HG02840 (cell line): ENCODE measurements at regions not wholly inside any gene's neighbourhood (a gene's known extent, or its start where the extent isn't known, plus 50 kb on each side); places are given as distances from the start of the nearest gene placed in this dataset.

Experiments used
- ATAC-seq: cut with Tn5 transposase; IDR thresholded peaks from one replicate; pipeline ENCODE4 v1.9.1; 2021; ENCODE audit warnings: mild to moderate bottlenecking, moderate library complexity, moderate number of reproducible peaks; ENCODE audit not compliant: unreplicated experiment, low FRiP score

DNA sequence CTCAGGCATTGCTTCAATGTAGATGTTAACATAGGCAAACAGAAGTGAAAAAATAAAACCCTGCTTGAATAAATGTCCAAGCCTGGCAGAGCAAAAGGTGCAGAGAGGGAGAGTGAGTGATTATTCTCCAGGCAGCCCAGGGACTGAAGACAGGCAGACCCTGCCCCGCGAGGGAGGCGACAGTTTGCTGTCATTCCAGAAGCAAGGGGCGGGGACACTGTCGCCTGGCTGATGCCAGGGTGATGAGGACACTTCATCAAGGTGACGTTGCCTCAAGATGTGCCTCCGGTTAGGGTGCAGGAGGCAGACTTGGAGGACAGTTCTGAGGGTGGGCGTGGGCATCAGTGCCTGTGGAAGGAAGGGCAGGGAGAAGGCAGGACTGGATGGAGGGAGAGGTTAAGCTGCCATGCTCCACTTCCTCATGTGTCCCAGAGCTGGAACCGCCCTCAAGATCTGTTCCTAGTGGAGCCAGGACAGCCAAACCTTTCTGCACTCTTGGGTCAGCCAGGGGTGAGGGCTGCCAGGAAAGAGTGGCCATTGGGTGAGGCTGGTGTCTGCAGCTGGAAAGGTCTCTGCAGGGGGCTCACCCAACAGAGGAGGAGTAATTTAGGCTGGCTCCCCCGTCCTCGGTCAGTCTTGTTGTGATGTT lies 560.5 kb upstream of the MKI67 start:
- no peak for ATAC-seq

DNA sequence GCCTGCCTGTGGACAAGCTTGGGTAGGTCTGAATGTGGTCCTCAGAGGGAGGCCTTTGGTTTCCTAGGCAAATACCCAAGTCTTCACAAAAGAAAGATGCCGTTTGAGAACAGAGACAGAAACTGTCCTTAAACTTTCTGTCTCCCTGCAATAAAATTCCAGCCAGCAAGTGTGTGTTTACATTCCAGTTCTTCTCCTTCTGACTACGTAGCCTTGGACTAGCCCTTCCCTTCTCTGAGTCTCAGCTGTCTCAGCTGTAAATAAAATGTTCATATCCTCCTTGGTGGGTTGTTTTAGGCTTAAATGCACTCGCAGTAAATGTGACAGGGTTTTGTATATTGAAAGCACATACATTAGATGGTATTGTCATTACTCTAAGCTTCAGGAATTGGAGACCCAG lies 561.2 kb upstream of the MKI67 start:
- no peak for ATAC-seq

DNA sequence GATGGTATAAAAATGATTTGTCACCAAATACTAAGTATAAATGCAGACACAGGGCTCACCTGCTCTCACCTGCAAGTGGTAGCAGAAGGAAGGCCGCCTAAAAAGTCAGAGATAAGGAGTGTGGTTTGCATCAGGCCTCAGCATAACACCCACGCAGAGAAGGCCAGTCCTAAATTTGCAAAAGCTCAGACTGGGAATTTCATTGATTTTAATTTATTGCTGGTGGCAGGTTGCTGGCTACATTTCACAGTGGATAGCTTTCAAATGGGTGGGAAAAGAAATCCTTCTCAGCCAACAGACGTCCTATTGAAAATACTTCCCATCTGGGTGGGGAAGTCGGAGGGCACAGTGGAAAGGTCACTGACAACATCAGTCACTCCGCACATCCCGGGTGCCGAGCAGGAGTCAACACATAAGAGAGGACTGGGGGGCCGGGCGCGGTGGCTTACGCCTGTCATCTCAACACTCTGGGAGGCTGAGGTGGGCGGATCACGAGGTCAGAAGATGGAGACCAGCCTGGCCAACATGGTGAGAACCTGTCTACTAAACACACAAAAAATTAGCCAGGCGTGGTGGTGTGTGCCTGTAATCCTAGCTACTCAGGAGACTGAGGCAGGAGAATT lies 561.8 kb upstream of the MKI67 start:
- no peak for ATAC-seq

DNA sequence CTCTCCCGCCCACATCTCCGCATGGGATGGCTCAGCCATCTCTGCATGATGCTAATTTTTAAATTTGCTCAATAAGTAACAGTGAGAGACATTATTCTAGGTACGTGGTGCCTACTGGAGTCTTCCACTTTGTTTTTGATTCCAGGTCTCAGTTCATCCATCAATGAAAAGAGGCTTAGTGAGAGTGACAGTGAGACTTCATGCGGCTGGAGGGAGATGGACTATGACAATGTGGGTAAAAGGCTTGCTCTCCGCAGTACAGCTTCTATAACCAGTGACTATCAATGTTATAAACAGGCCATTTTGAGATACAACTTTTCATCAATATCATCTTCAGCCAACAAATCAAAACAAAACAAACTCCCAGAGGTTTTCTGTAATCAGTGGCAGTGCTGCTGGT lies 563.4 kb upstream of the MKI67 start:
- no peak for ATAC-seq

DNA sequence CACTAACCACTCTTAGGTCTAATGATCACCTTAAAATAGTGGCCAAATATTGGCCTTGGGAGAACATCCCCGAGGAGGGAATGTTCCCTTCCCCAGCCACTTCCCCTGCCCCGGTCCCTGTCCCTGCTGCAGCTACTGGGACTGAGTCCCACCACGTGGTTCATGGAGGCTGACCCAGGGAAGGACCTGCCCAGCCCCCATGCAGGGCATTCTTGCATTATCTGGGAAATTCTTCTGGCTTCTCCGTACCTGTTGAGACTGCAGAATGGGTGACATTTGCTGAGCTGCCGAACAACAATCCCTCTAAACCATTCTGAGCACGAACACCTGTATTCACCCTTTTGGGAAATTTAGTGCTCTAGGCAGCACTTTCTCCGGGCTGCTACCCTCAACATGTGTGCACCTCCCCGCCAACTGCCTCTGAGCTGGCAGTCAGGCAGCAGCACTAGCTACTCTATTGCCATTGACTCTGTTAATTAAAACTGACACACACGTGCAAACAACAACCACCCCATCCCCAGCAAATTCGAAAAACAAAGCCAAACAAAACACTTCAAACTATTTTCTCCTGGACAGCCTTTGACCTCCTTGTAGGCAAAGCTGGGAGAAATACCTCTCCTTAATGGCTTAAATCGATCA lies 567.4 kb upstream of the MKI67 start:
- no peak for ATAC-seq

DNA sequence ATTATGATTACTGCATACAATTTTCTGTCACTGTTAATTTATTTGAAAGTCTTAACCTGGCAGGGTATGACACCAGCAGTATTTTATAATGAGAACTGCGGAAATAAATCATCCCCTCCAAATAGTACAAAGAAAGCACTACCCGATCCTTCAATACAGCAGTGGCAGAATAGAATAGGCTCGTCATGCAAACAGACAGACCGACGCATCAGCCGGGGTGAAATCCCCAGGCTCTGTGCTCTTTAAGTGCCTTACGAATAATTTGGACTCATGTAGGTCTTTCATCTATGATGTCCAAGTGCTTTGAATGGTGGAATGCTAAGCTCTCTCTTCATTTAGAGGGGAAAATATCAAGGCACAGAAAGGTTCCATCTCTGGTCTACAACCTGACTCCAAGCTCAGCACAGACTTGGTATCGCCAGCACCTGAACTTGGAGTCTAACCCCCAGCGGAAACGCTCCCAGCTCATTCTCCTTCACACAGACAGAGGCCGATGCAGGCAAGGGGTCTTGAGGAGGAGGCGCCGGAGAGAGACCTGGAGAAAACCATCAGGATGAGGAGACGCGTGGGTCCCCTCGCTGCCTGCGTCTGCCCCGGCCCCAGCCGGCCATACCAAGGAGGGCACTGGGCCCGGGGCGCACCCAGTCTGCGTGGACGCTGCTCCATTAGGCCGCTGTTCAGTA lies 568.1 kb upstream of the MKI67 start:
- ATAC-seq: no peak

DNA sequence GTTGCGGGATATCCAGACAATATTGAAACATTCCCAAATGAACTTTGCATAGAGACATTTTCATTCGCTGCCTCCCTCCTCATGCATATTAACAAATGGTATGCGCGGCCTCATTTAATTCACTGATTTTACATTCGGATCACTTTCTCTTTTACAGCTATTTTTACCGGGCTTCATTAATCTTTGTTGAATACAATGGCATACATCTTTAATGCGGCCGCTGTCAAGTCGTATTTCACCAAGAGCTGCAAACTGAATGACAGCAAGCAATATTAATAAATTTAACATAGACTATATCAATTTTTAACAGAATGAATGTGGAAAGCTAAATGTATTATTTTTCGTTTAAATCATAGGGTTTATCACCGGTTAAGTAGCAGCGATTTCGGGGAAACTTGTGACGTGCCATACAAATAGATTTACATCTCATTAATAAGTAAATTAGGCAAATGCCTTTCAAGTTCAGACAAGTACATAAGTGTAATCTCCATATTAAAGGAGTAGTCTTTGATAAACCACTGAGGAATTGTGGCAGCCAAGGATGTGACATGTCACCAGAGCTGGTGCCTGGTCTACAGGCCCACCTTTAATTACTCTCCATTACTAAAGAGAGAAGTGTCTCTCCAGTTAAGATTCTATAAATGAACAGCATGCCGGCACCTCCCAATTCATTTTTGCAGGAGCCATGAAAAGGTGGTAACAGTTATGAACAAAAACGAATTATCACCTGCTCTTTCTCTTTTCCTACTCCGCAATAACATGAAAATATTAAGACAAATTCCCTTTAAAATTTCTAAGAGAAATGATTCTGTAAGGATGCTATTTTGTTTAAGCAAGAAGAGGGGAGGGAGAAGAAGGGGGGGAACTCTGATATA lies 568.9 kb upstream of the MKI67 start:
- no peak for ATAC-seq

DNA sequence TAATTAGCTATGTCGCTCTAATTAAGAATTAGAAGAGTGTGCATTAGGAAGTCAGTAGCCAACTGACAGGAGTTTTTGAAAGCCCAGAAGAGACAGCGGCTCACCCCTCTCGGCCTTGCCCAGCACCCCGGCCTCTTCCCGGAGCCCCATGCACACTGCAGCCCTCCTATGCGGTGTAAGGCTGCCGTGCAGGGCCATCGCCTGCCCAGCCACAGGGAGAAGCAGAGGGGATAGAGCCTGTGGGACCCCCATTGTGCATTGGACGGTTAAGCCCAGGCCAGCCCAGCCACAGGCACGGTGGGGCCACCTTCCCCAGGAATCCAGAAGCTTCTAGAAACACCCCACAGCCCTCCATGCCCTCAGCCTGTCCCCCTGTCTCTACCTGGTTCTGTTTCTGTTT lies 569.7 kb upstream of the MKI67 start:
- no peak for ATAC-seq

DNA sequence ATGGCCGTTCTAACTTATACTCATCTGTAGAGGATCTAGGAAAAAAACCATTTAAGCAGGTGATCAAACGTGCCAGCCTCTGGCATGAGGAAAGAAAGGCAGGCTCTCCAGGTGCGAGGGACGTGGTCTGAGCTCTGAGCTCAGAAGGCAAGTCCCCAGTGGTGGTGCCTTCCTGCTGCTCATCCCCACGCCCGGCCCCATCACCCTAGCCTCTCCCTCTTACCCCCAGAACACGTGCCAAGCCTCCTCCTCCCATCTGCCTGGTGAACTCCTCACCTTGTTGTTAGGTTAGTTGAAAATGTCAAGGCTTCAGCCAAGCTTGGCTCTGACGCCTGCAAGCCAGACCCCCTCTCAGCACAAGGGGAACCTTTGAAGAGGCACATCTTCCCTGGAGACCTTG lies 571.2 kb upstream of the MKI67 start:
- no peak for ATAC-seq

DNA sequence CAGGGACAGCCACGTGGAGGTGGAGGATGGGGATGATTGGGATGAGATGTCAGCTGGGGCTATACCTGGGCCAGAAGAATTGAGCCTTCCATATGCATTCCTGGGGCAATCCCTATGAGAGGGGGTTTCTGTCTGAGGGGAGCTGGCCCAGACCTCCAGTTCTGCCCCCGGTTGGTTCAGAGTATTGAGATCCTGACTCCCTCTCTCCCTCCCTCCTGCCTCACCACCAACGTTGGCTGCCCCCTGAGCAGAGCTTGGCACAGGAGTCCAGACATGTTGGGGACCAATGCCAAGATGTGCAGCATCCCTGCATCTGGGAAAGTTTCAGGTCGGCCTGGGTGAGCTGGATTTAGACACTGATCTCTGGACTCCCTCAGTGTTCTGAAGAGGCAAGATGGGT lies 575.2 kb upstream of the MKI67 start:
- ATAC-seq: no peak

DNA sequence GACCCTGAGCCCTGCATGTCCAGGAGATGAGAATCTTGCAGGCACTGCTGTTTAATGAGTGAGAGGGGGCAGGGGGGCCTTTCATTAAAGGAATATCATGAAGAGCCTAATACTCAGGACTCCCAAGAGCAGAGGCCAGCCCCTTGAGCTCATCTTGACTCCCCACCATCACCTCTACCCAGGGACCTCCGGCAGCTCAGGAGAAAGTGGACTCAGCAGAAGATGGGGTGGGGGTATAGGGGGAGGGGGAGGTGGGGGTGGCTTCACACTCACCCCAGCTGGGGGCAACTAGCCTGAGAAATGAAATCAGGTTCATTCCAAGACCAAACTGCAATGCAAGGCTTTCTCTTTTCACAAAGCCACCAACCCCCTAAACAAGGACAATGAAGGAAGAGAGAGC lies 575.6 kb upstream of the MKI67 start:
- no peak for ATAC-seq

DNA sequence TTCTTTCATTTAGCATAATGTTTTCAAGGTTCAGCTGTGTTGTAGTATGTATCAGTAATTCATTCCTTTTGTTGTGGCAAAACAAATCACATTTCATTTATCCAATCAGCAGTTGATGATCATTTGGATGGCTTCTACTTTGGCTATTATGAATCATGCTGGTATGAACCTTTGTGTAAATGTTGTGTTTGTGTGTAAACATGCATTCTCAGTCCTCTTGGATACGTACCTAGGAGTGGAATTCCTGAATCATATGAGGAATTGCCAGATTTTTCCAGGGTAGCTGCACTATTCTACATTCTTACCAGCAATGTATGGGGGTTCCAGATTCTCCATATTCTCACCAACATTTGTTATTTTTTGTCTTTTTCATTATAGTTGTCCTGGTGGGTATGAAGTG lies 578.5 kb upstream of the MKI67 start:
- ATAC-seq: no peak

DNA sequence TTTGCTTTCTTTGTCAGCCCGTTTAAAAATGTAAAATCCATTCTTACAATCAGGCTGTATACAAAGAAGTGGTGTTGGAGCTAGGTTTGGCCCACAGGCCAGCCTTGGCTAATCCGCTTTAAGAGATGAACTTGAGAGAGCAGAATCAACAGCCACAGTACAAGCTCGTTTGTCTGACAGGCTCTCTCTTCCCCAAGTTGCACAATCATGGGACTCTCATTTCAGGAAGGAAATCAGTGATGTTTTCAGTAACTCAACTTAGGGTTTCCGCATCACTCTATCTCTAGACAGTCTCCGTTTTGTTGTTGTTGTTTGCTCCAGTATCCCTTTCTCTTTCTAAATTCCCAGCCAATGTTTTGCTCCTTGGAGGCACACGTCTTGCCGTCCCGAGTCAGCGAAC lies 582.0 kb upstream of the MKI67 start:
- ATAC-seq: no peak

DNA sequence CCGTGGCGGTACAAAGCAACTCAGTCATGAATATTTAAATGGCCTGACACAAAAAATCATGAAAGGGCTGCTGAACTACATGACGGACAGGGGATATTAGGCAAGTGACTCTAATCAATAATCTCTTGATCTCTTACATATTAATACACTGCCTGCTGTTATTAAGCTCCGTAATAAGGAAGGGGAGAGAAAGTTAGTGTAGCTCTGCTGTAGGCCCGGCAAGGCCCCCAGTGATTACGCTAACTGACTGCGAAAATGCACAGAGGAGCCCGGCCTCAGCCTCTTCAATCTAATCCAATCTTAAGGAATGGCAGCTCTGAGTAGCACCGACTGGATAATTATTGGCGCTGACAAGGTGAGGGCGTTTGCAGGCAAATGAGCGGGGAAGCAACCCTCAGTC lies 583.5 kb upstream of the MKI67 start:
- ATAC-seq: no peak

DNA sequence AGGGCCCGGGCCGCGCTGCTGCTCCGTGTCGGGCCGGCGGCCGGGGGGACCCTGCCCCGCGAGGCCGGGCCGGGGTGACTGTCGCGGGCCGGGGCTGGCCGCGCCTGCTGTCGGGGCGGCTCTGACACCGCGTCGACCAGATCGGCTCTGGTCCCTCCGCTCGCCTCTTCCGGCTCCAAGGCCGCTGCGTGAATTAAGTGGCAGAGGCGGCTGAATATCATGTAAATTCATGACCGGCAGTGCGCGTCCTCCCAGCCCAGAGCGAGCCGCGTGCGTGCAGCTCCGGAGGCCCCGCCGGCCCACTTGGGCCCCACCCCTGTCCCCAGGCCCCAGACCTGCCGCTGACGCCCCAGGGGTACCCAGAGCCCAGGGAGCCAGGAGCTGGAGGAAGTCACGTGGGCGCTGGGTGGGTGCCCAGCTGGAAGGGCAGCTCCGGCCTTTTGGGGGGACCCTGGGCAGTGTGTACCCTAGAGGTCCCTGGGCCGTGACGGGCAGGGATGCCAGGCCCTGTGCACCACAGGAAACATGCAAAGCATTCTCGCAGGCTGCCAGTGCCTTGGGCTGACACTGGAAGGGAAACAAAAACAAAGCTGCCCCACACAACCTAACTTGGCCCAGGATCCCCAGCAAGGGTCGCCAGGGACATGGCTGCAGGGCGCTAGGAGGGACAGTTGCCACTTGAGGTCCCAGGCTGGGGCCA lies 584.0 kb upstream of the MKI67 start:
- ATAC-seq: no peak

DNA sequence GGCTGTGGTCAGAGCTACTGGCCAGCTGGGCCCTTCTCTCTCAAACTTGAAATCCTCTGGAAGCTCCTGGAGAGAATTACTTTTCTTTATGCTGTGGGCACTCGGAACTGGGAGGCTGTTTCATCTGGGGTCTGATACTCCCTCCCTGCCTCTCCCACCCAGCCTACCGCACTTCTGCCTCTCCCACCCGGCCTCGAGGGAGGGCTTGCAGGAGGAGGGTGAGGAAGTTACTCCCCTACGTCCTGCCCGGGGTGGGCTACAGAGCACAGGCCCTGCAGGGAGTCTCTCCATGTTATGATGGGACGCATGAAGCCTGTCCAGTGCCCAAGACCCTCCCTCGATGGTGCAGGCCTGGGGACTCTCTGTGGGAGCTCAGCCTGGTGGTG lies 584.6 kb upstream of the MKI67 start:
- no peak for ATAC-seq

DNA sequence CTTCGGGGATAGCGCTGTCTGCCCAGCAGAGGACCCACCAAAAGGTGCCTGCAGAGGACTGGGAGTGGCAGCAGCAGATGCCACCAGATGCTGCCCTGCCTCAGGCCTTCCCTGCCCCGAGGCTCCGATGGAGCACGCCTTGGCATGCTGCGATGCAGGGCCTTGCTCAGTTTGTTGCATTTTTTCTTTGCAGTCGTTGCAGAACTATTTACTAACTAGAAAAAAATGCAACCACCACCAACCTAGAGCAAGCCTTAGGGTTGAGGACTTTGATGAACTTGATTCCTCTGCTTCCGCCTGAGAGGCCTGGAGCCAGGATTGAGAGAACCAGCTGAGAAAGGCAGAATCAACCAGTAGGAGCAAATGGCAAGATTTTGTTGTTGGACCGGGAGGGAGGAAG lies 585.6 kb upstream of the MKI67 start:
- no peak for ATAC-seq

DNA sequence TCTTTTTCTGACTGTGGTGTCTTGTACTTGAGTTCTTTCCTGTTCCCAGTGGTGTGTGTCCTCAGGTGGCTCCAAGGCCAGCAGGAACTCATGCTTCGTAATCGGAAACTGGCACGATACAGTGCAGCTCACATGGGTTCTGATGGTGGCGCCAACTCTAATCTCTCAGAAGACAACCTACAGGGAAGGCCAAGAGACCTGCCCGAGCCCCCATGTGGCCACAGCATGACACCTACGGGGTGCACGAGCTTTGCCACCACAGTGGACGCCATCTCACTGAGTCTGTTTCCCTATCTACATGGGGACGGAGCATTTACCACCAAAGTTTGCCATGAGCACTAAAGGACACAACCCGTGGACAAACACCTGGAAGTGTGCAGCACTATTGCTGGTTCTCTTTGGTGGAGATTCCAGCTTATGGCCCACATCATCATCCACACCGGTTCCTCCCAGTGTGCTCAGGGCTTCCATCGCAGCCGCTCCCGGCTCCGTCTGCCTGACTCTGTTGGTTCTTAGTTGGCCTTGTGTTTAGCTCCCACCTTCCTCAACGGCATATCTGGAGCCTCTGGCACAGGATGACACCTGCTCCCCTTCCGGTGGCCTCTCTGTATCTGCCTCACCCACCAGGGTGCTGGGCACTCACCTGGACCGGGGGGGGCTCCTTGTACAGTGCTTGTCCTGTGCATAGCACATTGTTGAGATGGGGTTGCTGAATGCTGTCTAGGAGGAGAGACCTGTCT lies 586.6 kb upstream of the MKI67 start:
- no peak for ATAC-seq

DNA sequence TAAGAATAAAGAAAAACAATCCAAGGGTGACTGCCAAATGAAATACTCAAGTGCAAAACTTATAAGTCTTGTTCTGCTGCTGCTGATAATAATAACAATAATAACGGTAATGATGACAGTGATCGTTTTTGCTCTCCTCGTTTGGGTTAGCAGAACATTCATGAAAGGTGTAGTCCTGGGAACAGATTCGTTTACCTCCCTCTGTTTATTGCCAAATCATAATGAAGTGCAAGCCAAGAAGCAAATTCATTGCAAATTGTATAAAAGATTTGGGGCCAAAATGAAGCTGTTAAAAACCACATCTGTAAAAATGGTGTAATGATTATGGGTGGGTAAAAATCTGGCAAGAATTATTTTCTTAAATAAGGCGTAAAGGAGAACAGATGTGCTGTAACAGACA lies 587.2 kb upstream of the MKI67 start:
- ATAC-seq: no peak
